ENCODE measurements at regions not wholly inside any gene's neighbourhood (a gene's known extent, or its start where the extent isn't known, plus 50 kb on each side); places are given as distances from the start of the nearest gene placed in this dataset.

- Histone ChIP-seq H3K27ac (ENCODE audit: low read depth, low read length) (no peak overlapping the region), H3K9ac (ENCODE audit: low read length) (no peak overlapping the region), H3K36me3 (ENCODE audit: control insufficient read depth, insufficient read depth, low read length) (no peaks in the 10 kb centered on the region), H3K27me3 (ENCODE audit: control insufficient read depth, insufficient read depth, low read length) (no peaks in the 10 kb centered on the region), H3K4me3 (ENCODE audit: low read length) (no peak overlapping the region), H3K4me1 (ENCODE audit: control insufficient read depth, insufficient read depth, low read length) (peaks cover 2% of the 10 kb centered on the region)
These were observed 216.1 kb upstream of the CDIN1 start for GRCh38 chr15:36363335-36363734.

DNA sequence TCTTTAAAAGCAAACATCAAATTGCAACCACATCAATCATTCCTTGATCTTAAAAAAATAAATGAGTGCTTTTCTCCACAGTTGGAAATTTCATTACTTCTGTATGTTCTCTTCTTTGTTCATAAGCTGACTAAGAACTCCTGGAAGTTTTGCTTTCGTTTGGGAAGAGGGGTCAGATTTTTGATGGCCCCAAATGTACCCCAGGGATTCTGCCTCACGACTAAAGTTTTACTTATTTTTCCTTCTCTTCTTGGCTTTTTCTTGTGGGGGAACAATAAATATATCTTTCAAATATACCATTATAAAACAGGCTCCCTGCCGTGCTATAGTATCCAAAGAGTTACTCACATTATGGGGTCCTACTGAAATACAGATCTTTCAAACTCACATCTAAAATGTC is 215.0 kb upstream of the CDIN1 start:
- no peaks in the 10 kb centered on the region for H3K36me3 ChIP-seq (ENCODE audit: control insufficient read depth, insufficient read depth, low read length)
- H3K4me1 ChIP-seq (ENCODE audit: control insufficient read depth, insufficient read depth, low read length) = no peaks in the 10 kb centered on the region
- no peak overlapping the region for H3K9ac ChIP-seq (ENCODE audit: low read length)
- no peaks in the 10 kb centered on the region for H3K27me3 ChIP-seq (ENCODE audit: control insufficient read depth, insufficient read depth, low read length)
- H3K4me3 ChIP-seq (ENCODE audit: low read length) = no peak overlapping the region
- H3K27ac ChIP-seq (ENCODE audit: low read depth, low read length) = no peak overlapping the region

DNA sequence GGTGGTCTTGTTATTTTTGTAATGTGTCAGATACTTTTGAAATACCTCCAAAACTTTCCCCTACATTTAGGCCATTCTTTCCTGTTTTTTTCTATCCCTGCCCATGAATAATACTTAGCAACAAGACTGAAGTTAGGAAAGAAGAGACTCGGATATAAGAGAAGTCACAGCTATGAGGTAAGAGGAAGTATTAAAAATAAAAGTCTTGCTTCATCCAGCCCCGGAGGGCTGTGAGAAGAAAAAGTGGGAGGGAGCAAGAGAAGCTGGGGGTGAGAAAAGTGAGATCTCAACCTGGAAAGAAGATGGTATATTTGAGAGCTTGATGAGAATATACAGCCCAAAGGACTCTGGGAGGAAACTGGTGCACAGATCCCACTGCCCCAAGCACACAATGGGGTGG is 213.5 kb upstream of the CDIN1 start:
- no peaks in the 10 kb centered on the region for H3K36me3 ChIP-seq (ENCODE audit: control insufficient read depth, insufficient read depth, low read length)
- no peaks in the 10 kb centered on the region for H3K4me1 ChIP-seq (ENCODE audit: control insufficient read depth, insufficient read depth, low read length)
- no peak overlapping the region for H3K9ac ChIP-seq (ENCODE audit: low read length)
- no peaks in the 10 kb centered on the region for H3K27me3 ChIP-seq (ENCODE audit: control insufficient read depth, insufficient read depth, low read length)
- H3K4me3 ChIP-seq (ENCODE audit: low read length) = no peak overlapping the region
- no peak overlapping the region for H3K27ac ChIP-seq (ENCODE audit: low read depth, low read length)

DNA sequence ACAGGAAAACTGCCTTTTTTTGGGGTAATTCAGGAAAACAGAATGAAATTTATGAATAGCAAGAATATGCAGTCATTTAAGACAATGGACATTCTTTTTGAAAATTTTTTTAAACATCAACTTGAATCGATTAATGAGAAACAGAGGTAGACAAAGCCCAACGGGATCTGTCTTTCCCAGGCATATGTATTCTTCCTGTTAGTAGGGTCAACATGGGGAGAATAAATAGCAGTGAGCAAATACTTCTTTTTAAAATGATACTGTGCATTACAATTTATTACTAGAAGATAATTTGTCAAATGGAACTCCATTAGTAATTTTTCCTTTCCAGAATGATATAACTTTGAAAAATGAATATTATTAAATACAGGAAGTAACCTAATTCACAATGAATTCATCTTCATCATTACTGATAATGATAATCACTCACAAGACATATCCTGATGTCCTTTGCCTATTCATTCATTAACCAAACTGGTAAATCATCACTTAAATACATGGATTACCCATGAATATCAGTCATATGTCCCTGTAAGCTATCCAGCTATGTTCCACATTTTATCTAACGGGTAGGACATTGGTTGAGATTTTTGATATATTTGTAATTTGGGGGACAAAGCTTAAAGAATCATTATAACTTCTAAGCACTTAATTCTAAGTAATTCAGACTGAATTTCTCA is 209.2 kb upstream of the CDIN1 start:
- H3K9ac ChIP-seq (ENCODE audit: low read length) = no peak overlapping the region
- H3K4me3 ChIP-seq (ENCODE audit: low read length) = no peak overlapping the region
- H3K27ac ChIP-seq (ENCODE audit: low read depth, low read length) = no peak overlapping the region
- no peaks in the 10 kb centered on the region for H3K4me1 ChIP-seq (ENCODE audit: control insufficient read depth, insufficient read depth, low read length)
- no peaks in the 10 kb centered on the region for H3K36me3 ChIP-seq (ENCODE audit: control insufficient read depth, insufficient read depth, low read length)
- H3K27me3 ChIP-seq (ENCODE audit: control insufficient read depth, insufficient read depth, low read length) = no peaks in the 10 kb centered on the region

GRCh38 chr15:36370731-36371112 is 208.7 kb upstream of the CDIN1 start:
- no peaks in the 10 kb centered on the region for H3K36me3 ChIP-seq (ENCODE audit: control insufficient read depth, insufficient read depth, low read length)
- no peaks in the 10 kb centered on the region for H3K4me1 ChIP-seq (ENCODE audit: control insufficient read depth, insufficient read depth, low read length)
- no peaks in the 10 kb centered on the region for H3K27me3 ChIP-seq (ENCODE audit: control insufficient read depth, insufficient read depth, low read length)
- no peak overlapping the region for H3K27ac ChIP-seq (ENCODE audit: low read depth, low read length)
- H3K9ac ChIP-seq (ENCODE audit: low read length) = no peak overlapping the region
- no peak overlapping the region for H3K4me3 ChIP-seq (ENCODE audit: low read length)

- no peak overlapping the region for H3K27ac ChIP-seq (ENCODE audit: low read depth, low read length)
- H3K27me3 ChIP-seq (ENCODE audit: control insufficient read depth, insufficient read depth, low read length) = no peaks in the 10 kb centered on the region
- no peak overlapping the region for H3K4me3 ChIP-seq (ENCODE audit: low read length)
- H3K9ac ChIP-seq (ENCODE audit: low read length) = no peak overlapping the region
- H3K4me1 ChIP-seq (ENCODE audit: control insufficient read depth, insufficient read depth, low read length) = no peaks in the 10 kb centered on the region
- no peaks in the 10 kb centered on the region for H3K36me3 ChIP-seq (ENCODE audit: control insufficient read depth, insufficient read depth, low read length)
These were observed 207.9 kb upstream of the CDIN1 start for GRCh38 chr15:36371509-36371908.

GRCh38 chr15:36372968-36373367 is 206.5 kb upstream of the CDIN1 start:
- no peak overlapping the region for H3K27ac ChIP-seq (ENCODE audit: low read depth, low read length)
- H3K9ac ChIP-seq (ENCODE audit: low read length) = no peak overlapping the region
- H3K4me1 ChIP-seq (ENCODE audit: control insufficient read depth, insufficient read depth, low read length) = no peaks in the 10 kb centered on the region
- no peaks in the 10 kb centered on the region for H3K27me3 ChIP-seq (ENCODE audit: control insufficient read depth, insufficient read depth, low read length)
- H3K36me3 ChIP-seq (ENCODE audit: control insufficient read depth, insufficient read depth, low read length) = no peaks in the 10 kb centered on the region
- no peak overlapping the region for H3K4me3 ChIP-seq (ENCODE audit: low read length)

DNA sequence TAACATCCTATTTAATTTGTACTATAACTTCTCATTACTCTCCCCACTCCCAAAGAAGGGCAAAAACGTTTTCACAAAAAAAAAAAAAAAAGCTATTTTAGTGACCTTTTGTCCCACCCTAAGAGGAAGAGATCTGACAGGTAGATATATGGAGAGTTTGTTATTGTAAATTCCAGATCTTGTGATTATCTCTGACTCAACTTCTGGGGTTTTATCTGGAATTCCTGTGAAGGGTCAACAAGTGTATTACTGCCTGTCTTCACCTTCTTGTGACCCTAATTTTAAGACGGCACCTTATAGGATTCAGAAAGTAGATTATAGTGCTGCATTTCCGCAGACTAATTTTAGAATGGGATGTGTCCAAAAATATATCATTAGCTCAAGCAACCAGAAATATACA is 205.9 kb upstream of the CDIN1 start:
- Histone ChIP-seq H3K27me3 (ENCODE audit: control insufficient read depth, insufficient read depth, low read length) (no peaks in the 10 kb centered on the region), H3K27ac (ENCODE audit: low read depth, low read length) (no peak overlapping the region), H3K9ac (ENCODE audit: low read length) (no peak overlapping the region), H3K4me3 (ENCODE audit: low read length) (no peak overlapping the region), H3K4me1 (ENCODE audit: control insufficient read depth, insufficient read depth, low read length) (no peaks in the 10 kb centered on the region), H3K36me3 (ENCODE audit: control insufficient read depth, insufficient read depth, low read length) (no peaks in the 10 kb centered on the region)

GRCh38 chr15:36389107-36389506 is 190.3 kb upstream of the CDIN1 start:
- no peaks in the 10 kb centered on the region for H3K27me3 ChIP-seq (ENCODE audit: control insufficient read depth, insufficient read depth, low read length)

GRCh38 chr15:36390491-36390890 is 188.9 kb upstream of the CDIN1 start:
- H3K27ac ChIP-seq (ENCODE audit: low read depth, low read length) = no peak overlapping the region
- no peak overlapping the region for H3K4me3 ChIP-seq (ENCODE audit: low read length)
- no peaks in the 10 kb centered on the region for H3K27me3 ChIP-seq (ENCODE audit: control insufficient read depth, insufficient read depth, low read length)
- H3K9ac ChIP-seq (ENCODE audit: low read length) = no peak overlapping the region
- no peaks in the 10 kb centered on the region for H3K4me1 ChIP-seq (ENCODE audit: control insufficient read depth, insufficient read depth, low read length)
- H3K36me3 ChIP-seq (ENCODE audit: control insufficient read depth, insufficient read depth, low read length) = no peaks in the 10 kb centered on the region

More at GRCh38 chr15:36389107-36389506, 190.3 kb upstream of the CDIN1 start:
- H3K4me1 ChIP-seq (ENCODE audit: control insufficient read depth, insufficient read depth, low read length) = no peaks in the 10 kb centered on the region
- H3K4me3 ChIP-seq (ENCODE audit: low read length) = no peak overlapping the region
- no peak overlapping the region for H3K9ac ChIP-seq (ENCODE audit: low read length)
- no peaks in the 10 kb centered on the region for H3K36me3 ChIP-seq (ENCODE audit: control insufficient read depth, insufficient read depth, low read length)
- H3K27ac ChIP-seq (ENCODE audit: low read depth, low read length) = no peak overlapping the region

- Histone ChIP-seq H3K27ac (ENCODE audit: low read depth, low read length) (no peak overlapping the region), H3K4me1 (ENCODE audit: control insufficient read depth, insufficient read depth, low read length) (no peaks in the 10 kb centered on the region), H3K9ac (ENCODE audit: low read length) (no peak overlapping the region), H3K27me3 (ENCODE audit: control insufficient read depth, insufficient read depth, low read length) (no peaks in the 10 kb centered on the region), H3K36me3 (ENCODE audit: control insufficient read depth, insufficient read depth, low read length) (no peaks in the 10 kb centered on the region), H3K4me3 (ENCODE audit: low read length) (no peak overlapping the region)
These were observed 186.7 kb upstream of the CDIN1 start for GRCh38 chr15:36392676-36393266.

- Histone ChIP-seq H3K9ac (ENCODE audit: low read length) (no peak overlapping the region), H3K27ac (ENCODE audit: low read depth, low read length) (no peak overlapping the region), H3K27me3 (ENCODE audit: control insufficient read depth, insufficient read depth, low read length) (no peaks in the 10 kb centered on the region), H3K4me3 (ENCODE audit: low read length) (no peak overlapping the region), H3K36me3 (ENCODE audit: control insufficient read depth, insufficient read depth, low read length) (no peaks in the 10 kb centered on the region), H3K4me1 (ENCODE audit: control insufficient read depth, insufficient read depth, low read length) (no peaks in the 10 kb centered on the region)
These were observed 181.2 kb upstream of the CDIN1 start for GRCh38 chr15:36398212-36398611.

DNA sequence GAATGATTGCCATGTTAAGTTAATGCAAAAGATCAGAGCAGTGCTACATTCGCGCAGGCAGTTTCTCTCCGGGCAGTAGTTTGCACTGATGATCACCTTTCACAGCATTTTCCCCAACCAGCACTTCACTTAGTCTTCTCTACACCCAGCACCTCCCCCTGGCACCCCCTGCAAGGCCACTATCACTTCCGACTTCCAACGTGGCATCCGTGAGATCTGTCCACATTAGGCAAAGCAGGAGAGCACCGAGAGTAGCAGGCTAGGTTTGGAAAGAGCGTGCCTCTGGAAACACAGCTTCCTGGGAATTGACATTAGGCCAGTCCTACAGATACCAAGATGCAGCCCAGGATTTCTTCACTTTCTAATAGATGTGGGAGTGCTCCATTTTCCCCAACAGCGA is 180.2 kb upstream of the CDIN1 start:
- Histone ChIP-seq H3K27me3 (ENCODE audit: control insufficient read depth, insufficient read depth, low read length) (no peaks in the 10 kb centered on the region), H3K36me3 (ENCODE audit: control insufficient read depth, insufficient read depth, low read length) (no peaks in the 10 kb centered on the region)

More for the DNA sequence above, 180.2 kb upstream of the CDIN1 start:
- Histone ChIP-seq H3K27ac (ENCODE audit: low read depth, low read length) (no peak overlapping the region), H3K9ac (ENCODE audit: low read length) (no peak overlapping the region), H3K4me3 (ENCODE audit: low read length) (no peak overlapping the region), H3K4me1 (ENCODE audit: control insufficient read depth, insufficient read depth, low read length) (no peaks in the 10 kb centered on the region)
